Panc1 (cell line): ENCODE measurements at regions not wholly inside any gene's neighbourhood (a gene's known extent, or its start where the extent isn't known, plus 50 kb on each side); places are given as distances from the start of the nearest gene placed in this dataset.

ENCODE experiments used
- TCF7L2 ChIP-seq: IDR thresholded peaks from 2 replicates; pipeline ENCODE4 v1.6.1; 2011; ENCODE audit warnings: mild to moderate bottlenecking, low read depth, low read length, inconsistent platforms
- TF ChIP-seq, protein P1 (sequence below): fragments of 450-650 bp; IDR thresholded peaks from 2 replicates; pipeline ENCODE4 v1.5.1; 2017; ENCODE audit warnings: mild to moderate bottlenecking

- TF ChIP-seq, protein P1, sequence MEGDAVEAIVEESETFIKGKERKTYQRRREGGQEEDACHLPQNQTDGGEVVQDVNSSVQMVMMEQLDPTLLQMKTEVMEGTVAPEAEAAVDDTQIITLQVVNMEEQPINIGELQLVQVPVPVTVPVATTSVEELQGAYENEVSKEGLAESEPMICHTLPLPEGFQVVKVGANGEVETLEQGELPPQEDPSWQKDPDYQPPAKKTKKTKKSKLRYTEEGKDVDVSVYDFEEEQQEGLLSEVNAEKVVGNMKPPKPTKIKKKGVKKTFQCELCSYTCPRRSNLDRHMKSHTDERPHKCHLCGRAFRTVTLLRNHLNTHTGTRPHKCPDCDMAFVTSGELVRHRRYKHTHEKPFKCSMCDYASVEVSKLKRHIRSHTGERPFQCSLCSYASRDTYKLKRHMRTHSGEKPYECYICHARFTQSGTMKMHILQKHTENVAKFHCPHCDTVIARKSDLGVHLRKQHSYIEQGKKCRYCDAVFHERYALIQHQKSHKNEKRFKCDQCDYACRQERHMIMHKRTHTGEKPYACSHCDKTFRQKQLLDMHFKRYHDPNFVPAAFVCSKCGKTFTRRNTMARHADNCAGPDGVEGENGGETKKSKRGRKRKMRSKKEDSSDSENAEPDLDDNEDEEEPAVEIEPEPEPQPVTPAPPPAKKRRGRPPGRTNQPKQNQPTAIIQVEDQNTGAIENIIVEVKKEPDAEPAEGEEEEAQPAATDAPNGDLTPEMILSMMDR, result no peak
- no peak for TF ChIP-seq TCF7L2
These were observed 733.7 kb downstream of the GRIK2 start for GRCh38 chr6:102127253-102127652.
